PC-9 (cell line): ENCODE measurements at regions not wholly inside any gene's neighbourhood (a gene's known extent, or its start where the extent isn't known, plus 50 kb on each side); places are given as distances from the start of the nearest gene placed in this dataset.

Experiments
- EZH2 ChIP-seq: fragments of 200-600 bp; sonication (generic); IDR thresholded peaks from 2 replicates; pipeline ENCODE4 v1.8.0; 2017; ENCODE audit warnings: antibody characterized with exemption, low read depth
- TF ChIP-seq, protein P1 (sequence below): fragments of 200-600 bp; sonication (generic); conservative IDR thresholded peaks from 2 replicates; pipeline ENCODE4 v1.6.1; 2017; ENCODE audit warnings: mixed run types, antibody characterized with exemption, mild to moderate bottlenecking, moderate library complexity

- TF ChIP-seq, protein P1, sequence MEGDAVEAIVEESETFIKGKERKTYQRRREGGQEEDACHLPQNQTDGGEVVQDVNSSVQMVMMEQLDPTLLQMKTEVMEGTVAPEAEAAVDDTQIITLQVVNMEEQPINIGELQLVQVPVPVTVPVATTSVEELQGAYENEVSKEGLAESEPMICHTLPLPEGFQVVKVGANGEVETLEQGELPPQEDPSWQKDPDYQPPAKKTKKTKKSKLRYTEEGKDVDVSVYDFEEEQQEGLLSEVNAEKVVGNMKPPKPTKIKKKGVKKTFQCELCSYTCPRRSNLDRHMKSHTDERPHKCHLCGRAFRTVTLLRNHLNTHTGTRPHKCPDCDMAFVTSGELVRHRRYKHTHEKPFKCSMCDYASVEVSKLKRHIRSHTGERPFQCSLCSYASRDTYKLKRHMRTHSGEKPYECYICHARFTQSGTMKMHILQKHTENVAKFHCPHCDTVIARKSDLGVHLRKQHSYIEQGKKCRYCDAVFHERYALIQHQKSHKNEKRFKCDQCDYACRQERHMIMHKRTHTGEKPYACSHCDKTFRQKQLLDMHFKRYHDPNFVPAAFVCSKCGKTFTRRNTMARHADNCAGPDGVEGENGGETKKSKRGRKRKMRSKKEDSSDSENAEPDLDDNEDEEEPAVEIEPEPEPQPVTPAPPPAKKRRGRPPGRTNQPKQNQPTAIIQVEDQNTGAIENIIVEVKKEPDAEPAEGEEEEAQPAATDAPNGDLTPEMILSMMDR: no peak
- no peak for TF ChIP-seq EZH2
These were observed 385.7 kb downstream of the MBD2 start for GRCh38 chr18:53838746-53839145.
